H1 (cell line): ENCODE measurements at regions not wholly inside any gene's neighbourhood (a gene's known extent, or its start where the extent isn't known, plus 50 kb on each side); places are given as distances from the start of the nearest gene placed in this dataset.

Source experiments
- CTCF ChIP-seq, 3 experiments: IDR thresholded peaks; 1 replicate in 2 of 3; 2 replicates in 1 of 3; pipeline versions ENCODE4 v1.5.1 to v1.6.1; 2011; ENCODE audit warnings: low read length in 3 of 3, mild to moderate bottlenecking in 3 of 3, inconsistent platforms in 2 of 3, low read depth in 1 of 3, moderate library complexity in 1 of 3; ENCODE audit not compliant: insufficient read depth in 1 of 3; ENCODE audit errors: control extremely low read depth in 1 of 3
- EZH2 ChIP-seq: fragments of 200-600 bp; sonication (generic); IDR thresholded peaks from 2 replicates; pipeline ENCODE4 v1.7.1; 2012; ENCODE audit warnings: low read depth, mild to moderate bottlenecking, moderate library complexity, low read length, inconsistent platforms; ENCODE audit not compliant: severe bottlenecking
- FOSL1 ChIP-seq: IDR thresholded peaks from 2 replicates; pipeline ENCODE4 v1.6.1; 2011; ENCODE audit warnings: mild to moderate bottlenecking, low read depth, low read length, moderate library complexity; ENCODE audit not compliant: insufficient read depth
- KDM1A ChIP-seq: fragments of 200-600, 300-600 bp; sonication (generic); IDR thresholded peaks from 2 replicates; pipeline ENCODE4 v1.7.1; 2016; ENCODE audit warnings: mild to moderate bottlenecking, low read length, borderline replicate concordance
- POLR2A ChIP-seq, 2 experiments: IDR thresholded peaks; 1 replicate in 1 of 2; 2 replicates in 1 of 2; pipeline ENCODE4 v1.6.1; 2011; ENCODE audit warnings: low read depth in 2 of 2, low read length in 2 of 2, mild to moderate bottlenecking in 2 of 2; ENCODE audit errors: control extremely low read depth in 1 of 2
- RXRA ChIP-seq: IDR thresholded peaks from 2 replicates; pipeline ENCODE4 v1.6.1; 2011; ENCODE audit warnings: low read depth, mild to moderate bottlenecking, low read length, moderate library complexity; ENCODE audit not compliant: insufficient read depth

GRCh38 chr11:41579546-41579945, 120.1 kb upstream of the LRRC4C start:
- TF ChIP-seq EZH2 (no peak), POLR2A (IDR thresholded peaks at IDR 0.05; ENCODE audit: control extremely low read depth in 1 of 2, low read depth in 2 of 2, low read length in 2 of 2) (no peak), CTCF (IDR thresholded peaks at IDR 0.05; ENCODE audit: control extremely low read depth in 1 of 3, insufficient read depth in 1 of 3, low read depth in 1 of 3, low read length in 3 of 3) (no peak), FOSL1 (no peak), RXRA (no peak), KDM1A (no peak)
